Amniotic epithelial cell (primary cell): ENCODE measurements at regions not wholly inside any gene's neighbourhood (a gene's known extent, or its start where the extent isn't known, plus 50 kb on each side); places are given as distances from the start of the nearest gene placed in this dataset.

ENCODE experiments used
- DNase-seq: peaks from one replicate; pipeline ENCODE4 v3.0.0-alpha.2; 2010; ENCODE audit warnings: low read depth

DNA sequence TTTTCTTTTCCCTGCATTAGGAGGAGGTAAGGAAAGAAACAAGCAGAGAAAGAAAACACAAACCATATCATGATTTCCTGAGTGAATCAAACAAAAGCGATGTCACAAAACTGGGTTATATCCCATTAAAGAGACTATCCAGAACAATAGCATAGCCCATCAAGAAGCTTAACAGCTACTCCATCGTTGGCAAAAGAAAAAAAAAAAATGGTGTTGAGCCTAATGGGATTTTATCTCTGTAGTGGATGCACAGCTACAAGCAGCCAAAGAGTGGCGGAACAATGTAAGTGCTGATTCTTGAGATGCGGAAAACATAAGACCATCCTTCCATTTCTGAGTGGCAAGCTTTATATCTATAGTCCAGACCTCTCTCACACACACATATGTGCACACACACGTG lies 106.2 kb upstream of the NRSN1 start:
- no peak for DNase-seq

DNA sequence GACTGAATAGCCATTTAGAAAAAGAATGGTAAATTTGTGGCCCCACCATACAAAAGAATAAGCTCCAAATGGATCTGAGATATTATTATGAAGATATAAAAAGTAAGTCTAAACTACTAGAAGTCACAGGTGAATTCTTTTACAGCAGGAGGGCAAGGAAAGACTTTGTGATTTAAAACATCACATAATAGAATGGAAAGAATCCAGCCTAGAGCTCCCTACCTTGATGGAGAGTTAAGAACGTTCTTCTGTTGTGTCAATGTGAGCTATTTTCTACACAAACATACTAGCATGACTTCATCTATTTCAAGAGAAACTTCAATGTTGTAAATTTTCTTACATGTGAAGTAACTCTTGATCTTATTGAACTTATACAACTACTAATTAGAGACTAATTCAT lies 100.0 kb upstream of the NRSN1 start:
- no peak for DNase-seq

DNA sequence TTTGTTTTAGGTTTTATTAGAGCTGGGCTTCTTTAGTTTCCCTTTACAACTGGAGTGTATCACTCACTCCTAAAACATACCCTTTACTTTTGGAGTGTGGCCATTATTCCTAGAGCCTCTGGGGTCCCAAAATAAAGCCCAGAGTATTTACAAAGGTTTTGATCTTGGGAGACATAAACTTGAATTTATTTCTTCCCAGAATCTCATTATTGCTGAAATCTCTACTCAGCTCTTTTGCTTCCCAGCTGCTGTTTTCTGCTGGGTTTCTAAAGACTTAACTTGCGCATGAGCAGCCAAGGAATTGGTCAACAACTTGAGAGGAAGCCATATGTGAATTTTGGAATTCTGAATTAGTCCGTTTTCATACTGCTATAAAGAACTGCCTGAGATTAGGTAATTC lies 94.5 kb upstream of the NRSN1 start:
- no peak for DNase-seq

DNA sequence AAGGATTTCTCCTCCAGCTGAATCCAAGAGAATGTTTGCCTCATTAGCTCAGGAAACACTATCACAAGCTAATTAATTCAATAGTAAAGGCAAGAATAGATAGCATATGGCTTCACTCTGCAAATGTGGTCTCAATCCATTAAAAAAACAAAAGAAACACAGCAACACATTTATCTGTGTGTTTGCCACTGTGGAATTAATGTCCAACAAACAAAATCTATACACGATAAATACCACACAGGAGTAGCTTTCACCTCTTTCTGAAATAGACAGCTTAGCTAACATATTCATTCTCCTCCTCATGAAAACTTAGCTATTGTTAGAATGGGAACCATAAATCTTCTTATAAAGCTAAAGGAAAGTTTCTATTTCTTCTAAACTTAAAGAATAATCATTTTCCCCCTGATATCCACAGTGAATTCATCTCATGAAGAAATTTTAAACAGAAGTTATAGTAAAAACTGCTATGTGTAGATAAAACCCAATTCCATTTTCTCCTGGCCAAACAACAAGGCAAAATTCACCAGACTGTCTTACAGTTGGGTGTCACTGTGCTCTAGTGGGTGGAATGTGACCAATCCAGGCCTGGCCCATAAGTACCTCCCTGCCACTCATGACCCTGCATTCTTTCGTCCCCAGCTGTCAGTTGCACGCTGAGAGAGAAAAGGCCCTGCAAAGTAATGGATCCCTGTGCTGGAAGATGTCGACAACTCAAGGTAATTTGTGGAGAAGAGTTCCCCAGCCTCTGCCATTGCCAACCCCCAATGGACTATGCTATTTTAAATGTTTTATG lies 92.9 kb upstream of the NRSN1 start:
- DNase-seq: no peak

DNA sequence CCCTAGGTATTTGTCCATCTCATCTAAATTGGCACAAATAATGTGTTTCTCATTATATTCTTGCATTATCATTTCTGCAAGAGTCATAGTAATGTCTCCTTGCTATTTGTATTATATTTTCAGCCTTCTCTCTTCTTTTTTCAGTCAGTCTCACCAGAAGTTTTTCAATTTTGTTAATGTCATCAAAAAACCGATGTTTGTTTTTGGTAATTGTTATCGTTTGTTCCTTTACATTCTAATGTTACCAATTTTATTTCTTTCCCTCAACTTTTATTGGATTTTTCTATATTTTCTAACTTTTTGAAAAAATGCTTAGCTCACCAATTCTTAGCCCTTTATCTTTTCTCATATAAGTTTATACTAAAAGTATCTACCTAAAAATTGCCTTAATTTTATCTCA lies 82.2 kb upstream of the NRSN1 start:
- DNase-seq: no peak

DNA sequence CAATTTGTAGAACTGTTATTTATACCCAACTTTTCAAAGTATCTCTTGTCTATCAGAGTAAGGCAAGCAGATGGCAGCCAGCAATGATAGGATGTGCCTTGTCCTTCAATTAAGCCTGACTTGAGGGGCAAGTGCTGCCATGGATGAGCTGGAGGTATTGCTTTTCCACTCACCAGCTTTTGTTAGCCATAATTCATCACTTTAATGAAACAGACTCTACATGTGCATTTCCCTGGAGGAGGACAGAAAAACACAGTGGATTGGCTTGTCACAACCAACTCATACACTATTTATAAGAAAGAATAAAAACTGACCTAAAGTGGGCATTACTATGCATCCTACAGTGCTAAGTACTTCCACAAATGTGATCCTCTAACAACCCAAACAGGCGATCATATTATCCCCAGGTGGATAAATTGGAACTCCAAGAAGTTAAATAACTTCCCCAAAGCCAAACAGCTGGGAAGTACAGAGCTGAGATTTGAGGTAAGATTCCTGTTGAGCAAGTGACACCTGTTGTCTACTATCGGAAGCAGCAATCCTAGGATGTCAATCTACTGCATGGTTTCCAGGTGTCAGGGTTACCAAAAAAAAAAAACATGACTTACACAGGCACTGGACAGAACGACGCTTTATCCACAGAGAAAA lies 73.9 kb upstream of the NRSN1 start:
- no peak for DNase-seq

DNA sequence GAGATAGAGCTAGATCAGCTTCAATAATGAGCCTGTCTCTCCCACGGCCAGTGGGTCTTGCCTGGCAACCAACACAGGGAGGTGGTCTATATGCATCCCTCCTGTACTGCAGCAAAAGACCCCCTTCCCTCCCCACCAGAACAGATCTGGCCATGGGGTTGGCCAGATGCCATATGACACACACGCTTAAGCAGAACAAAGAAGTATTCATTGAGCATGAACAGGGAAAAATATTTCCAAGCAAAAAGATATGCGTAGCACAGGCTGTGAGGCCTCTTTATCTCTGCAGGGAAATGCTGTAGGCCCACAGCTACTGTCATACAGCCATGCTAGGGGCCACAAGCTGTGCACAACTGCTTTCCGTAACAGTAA lies 73.4 kb upstream of the NRSN1 start:
- DNase-seq: no peak

DNA sequence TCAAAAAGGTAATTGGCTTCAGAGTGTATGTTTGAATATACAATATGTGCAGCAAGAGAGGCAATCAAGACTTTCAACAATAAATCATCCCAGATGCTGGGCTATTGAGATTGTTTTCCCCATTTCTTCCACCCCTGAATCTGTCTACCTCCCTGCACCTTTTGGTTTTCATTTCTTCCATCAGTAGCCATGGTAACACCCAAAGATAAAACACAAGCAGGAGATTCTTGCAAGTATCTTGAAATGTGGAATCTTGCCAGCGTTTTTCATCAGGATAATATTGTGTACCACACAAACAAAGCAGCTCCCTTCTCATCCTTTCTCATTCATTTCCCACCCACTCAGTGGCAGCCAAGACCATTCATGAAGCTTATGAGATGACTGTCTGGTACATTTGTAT lies 73.0 kb upstream of the NRSN1 start:
- DNase-seq: no peak

DNA sequence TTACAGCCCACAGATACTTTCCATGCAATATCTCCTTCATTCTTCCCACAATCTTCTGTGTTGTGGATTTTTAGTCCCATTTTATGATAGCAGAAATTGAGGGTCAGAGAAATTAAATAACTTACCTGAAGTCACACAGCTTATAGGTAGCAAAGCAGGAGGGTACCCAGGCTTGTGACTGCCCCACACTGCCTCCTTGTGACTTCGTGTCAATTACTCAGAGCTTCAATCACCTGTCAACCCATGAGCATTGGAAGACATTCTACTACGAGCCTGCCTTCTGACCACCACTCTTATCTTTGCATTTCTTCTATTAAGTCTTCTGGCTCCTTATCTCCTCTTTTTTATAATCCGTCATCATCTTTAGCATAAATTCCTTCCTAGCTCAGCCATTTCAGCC lies 71.6 kb upstream of the NRSN1 start:
- no peak for DNase-seq

DNA sequence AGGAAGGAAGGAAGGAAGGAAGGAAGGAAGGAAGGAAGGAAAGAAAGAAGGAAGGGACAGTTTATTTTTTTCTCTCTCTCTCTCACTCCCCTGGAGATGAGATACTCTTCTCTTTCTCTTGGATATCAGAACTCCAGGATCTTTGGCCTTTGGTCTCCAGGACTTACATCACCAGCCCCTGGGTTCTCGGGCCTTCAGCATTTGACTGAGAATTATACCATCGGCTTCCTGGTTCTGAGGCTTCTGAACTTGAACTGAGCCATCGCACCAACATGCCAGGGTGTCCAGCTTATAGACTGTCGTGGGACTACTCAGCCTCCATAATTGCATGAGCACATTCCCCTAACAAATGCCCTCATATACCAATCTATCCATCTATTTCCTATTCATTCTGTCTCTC lies 69.4 kb upstream of the NRSN1 start:
- no peak for DNase-seq

DNA sequence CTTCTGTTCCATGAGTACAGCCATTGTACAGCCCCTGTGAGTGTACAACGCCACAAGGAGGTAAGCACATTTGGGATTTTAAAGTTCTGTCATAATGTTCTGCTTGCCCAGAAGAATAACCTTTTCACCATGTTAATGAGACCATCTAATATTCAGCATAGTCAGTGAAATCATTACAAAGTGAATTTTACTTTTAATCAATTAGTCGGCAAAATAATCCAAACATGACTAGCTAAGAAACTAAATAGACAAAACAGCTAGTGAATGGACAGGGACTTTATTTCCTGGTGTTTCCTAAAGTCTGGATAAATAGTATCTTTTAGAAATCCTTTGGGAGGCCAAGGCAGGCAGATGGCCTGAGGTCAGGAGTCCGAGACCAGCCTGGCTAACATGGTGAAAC lies 69.0 kb upstream of the NRSN1 start:
- no peak for DNase-seq

DNA sequence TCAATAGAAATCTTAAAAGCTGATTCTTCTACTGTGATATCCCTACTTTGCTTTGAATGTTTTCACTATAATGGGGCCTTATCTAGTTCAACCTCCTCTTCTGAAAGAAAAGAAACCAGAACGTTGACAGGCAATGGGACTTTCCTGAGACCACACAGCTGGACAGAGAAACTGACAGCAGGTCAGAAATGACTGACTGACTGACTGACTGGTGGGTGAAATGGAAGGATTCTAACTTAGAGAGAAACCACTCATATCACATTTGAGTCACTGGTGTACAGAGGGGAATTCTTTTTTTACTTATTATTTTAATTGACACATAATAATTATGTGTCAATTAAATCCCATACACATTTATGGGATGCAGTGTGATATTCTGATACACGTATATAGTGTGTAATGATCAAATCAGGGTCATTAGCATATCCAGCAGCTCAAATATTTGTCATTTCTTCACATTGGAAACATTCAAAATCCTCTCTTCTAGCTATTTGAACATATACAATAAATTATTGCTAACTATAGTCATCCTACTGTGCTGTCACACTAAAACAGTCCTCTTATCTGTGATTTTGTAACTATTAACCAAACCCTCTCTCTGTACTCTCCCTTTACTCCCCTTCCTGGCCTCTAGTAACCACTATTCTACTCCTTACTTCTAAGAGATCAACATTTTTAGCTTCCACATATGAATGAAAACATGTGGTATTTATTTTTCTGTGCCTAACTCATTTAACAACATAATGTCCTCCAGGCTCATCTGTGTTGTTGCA lies 64.8 kb upstream of the NRSN1 start:
- DNase-seq: no peak

DNA sequence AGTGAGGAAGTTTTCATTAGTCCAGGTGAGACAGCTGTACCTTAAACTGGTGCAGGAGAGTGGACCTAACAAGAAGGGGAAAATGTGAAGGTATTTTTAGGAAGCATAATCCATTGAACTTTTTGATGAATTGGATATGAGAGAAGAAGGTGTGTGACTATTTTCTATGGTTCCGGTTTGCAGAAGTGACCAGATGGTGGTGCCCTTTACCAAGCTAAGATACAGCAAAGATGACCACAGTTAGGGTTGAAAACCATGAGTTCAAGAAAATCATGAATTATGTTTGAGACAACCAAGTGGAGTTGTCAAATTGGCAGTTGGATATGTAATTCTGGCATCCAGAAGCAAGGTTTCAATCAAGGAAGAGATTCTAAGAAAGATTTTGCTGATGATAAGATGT lies 61.9 kb upstream of the NRSN1 start:
- no peak for DNase-seq

DNA sequence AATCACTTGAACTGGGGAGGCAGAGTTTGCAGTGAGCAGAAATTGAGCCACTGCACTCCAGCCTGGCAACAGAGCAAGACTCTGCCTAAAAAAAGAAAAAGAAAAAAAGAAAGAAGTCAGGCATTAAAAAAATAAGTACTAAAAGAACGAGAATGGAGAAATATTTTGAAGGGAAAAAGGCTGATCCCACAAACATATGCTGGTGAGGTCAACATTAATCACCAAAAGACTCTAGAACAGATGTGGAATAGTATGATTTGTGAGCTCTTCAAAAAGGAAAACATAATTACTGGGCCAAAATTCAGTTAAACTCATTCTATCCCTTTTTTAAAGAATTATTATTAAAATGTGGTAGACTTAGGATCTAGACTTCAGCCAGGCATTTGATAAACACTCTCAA lies 61.2 kb upstream of the NRSN1 start:
- no peak for DNase-seq

DNA sequence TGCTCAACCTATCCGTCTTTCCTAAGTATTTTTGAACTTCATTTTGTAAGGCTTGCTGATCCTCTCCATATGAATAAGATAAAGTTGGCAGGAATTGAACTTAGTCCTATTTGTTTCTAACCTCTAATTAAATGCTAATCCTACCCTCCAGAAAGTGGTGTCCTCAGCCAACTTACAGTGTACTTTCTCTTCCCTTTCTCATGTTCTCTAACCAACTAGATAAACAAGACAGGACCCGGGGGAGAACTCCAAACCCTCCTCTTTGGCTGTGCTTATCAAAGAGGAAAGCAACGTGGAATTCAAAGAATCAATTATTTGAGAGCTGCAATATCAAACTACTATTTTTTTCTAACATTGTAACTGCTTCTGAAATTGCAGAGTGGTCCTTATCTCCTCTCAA lies 56.5 kb upstream of the NRSN1 start:
- DNase-seq: no peak

DNA sequence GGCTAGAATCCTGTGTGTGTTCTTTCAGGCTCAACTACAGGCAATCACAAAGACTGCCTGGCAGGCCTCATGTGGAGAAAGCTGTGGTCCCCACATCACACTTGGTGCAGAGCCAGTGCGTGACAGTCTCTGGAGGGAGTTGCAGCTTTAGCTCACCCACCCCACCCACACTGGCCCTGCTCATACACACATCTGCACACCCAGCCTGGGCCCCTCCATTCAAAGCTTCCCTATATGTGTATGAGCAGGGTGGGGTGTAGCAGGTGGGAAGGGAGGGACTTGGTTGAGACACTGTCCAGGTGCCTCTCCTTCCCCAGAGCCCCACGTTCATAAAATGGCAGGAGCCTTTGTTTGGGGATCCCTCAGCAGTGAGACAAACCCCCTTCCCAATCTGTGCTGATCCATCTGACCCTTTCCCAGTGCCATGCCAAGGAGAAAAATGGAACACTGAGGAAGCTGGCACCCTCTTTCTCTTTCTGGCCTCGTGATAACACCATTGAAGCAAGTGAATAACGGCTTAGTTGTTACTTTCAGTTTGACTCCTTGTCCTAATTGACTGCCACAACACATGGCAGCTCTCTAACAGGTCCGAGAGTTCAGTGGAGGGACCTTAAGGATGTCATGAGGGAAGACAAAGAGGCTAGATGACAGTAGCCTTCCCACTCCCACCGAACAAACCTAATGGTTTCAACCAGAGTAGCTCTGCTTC lies 53.8 kb upstream of the NRSN1 start:
- no peak for DNase-seq

DNA sequence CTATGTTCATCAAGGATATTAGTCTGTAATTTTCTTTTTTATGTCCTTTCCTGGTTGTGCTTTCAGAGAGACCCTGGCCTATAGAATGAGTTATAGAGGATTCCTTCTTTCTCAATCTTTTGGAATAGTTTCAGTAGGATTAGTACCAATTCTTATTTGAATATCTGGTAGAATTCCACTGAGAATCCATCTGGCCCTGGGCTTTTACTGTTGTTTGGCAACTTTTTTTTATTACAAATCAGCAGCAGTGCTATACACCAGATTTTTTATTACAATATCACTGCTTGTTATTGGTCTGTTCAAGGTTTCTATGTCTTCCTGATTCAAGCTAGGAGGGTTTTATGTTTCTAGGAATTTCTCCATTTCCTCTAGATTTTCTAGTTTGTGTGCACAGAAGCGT lies 50.0 kb upstream of the NRSN1 start:
- DNase-seq: no peak
